ENCODE measurements at regions not wholly inside any gene's neighbourhood (a gene's known extent, or its start where the extent isn't known, plus 50 kb on each side); places are given as distances from the start of the nearest gene placed in this dataset.

- no peak for TF ChIP-seq CTCF (IDR thresholded peaks at IDR 0.05)
- no peak for TF ChIP-seq ZFX (IDR thresholded peaks at IDR 0.05; ENCODE audit: borderline replicate concordance)
Measured at GRCh38 chr2:239662413-239663120, 261.7 kb upstream of the HDAC4 start.

Measured in 22Rv1 (cell line).